Ishikawa (cell line): ENCODE measurements at regions not wholly inside any gene's neighbourhood (a gene's known extent, or its start where the extent isn't known, plus 50 kb on each side); places are given as distances from the start of the nearest gene placed in this dataset.

Source experiments
- CEBPB ChIP-seq: IDR thresholded peaks from 2 replicates; pipeline ENCODE4 v1.6.1; 2012
- CREB1 ChIP-seq: IDR thresholded peaks from 2 replicates; pipeline ENCODE4 v1.6.1; 2012; ENCODE audit warnings: low read depth
- EGR1 ChIP-seq: IDR thresholded peaks from 2 replicates; pipeline ENCODE4 v1.6.1; 2012
- EP300 ChIP-seq: IDR thresholded peaks from 2 replicates; pipeline ENCODE4 v1.6.1; 2012; ENCODE audit warnings: borderline replicate concordance
- FOXM1 ChIP-seq: IDR thresholded peaks from 2 replicates; pipeline ENCODE4 v1.6.1; 2012; ENCODE audit warnings: low read depth, borderline replicate concordance
- NFIC ChIP-seq: IDR thresholded peaks from 2 replicates; pipeline ENCODE4 v1.6.1; 2012
- RAD21 ChIP-seq: IDR thresholded peaks from 2 replicates; pipeline ENCODE4 v1.6.1; 2012; ENCODE audit warnings: low read depth
- TAF1 ChIP-seq: IDR thresholded peaks from 2 replicates; pipeline ENCODE4 v1.6.1; 2012; ENCODE audit warnings: low read depth, mild to moderate bottlenecking
- TCF12 ChIP-seq: IDR thresholded peaks from 2 replicates; pipeline ENCODE4 v1.6.1; 2012; ENCODE audit warnings: low read depth
- TEAD4 ChIP-seq: IDR thresholded peaks from 2 replicates; pipeline ENCODE4 v1.6.1; 2012
- YY1 ChIP-seq: IDR thresholded peaks from 2 replicates; pipeline ENCODE4 v1.6.1; 2012; ENCODE audit warnings: low read depth
- ZBTB7A ChIP-seq: IDR thresholded peaks from 2 replicates; pipeline ENCODE4 v1.6.1; 2012; ENCODE audit warnings: low read depth
- TF ChIP-seq, protein P1 (sequence below): IDR thresholded peaks from 2 replicates; pipeline ENCODE4 v1.6.1; 2012
- TF ChIP-seq, protein P2 (sequence below): IDR thresholded peaks from 2 replicates; pipeline ENCODE4 v1.6.1; 2012; ENCODE audit warnings: low read depth, mild to moderate bottlenecking
- TF ChIP-seq, protein P3 (sequence below): IDR thresholded peaks from 2 replicates; pipeline ENCODE4 v1.6.1; 2012

DNA sequence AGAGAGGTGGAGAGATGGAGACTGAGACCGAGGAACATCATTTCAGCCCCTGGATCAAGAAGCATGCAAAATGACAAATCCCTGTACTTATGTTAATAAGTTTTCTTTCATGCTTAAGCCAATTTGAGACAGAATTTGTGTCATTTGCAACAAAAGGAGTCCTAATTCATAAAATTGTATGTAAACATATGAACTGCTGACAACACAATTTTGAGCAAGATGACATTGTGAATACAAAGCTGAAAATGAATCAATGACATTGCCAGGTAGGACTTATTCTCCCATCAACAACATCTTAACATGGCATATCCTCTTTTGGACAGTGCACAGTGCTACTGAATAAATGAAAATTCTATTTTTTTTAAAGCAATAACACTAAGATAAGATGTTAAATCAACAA, 264.0 kb downstream of the WDR11 start:
- TF ChIP-seq TEAD4 (no peak), FOXM1 (no peak), NFIC (no peak), ZBTB7A (no peak)
- TF ChIP-seq, protein P1, sequence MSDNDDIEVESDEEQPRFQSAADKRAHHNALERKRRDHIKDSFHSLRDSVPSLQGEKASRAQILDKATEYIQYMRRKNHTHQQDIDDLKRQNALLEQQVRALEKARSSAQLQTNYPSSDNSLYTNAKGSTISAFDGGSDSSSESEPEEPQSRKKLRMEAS, result no peak

DNA sequence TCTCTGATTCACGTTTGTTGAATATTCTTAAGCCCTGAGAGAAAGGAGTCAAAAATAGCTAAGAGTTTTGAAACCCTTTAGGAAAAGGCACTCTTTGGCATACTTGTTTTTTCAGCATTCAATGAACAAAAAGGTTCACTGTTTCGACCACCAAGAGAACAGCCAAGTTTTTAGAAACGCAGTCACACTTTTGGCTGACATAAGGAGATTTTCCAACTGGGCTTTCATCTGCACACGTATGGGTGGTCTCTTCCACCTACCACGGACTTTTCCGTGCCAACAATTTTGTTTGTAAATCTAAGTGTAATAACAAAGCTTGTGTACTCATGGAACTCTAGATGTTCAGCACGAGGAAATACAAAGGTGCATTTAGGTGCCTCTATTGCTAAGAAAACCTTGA, 270.3 kb downstream of the WDR11 start:
- TF ChIP-seq EGR1 (no peak), CREB1 (no peak), CEBPB (no peak), ZBTB7A (no peak), FOXM1 (no peak), YY1 (no peak), NFIC (no peak), TEAD4 (no peak), TAF1 (no peak), TCF12 (no peak)
- TF ChIP-seq, protein P2, sequence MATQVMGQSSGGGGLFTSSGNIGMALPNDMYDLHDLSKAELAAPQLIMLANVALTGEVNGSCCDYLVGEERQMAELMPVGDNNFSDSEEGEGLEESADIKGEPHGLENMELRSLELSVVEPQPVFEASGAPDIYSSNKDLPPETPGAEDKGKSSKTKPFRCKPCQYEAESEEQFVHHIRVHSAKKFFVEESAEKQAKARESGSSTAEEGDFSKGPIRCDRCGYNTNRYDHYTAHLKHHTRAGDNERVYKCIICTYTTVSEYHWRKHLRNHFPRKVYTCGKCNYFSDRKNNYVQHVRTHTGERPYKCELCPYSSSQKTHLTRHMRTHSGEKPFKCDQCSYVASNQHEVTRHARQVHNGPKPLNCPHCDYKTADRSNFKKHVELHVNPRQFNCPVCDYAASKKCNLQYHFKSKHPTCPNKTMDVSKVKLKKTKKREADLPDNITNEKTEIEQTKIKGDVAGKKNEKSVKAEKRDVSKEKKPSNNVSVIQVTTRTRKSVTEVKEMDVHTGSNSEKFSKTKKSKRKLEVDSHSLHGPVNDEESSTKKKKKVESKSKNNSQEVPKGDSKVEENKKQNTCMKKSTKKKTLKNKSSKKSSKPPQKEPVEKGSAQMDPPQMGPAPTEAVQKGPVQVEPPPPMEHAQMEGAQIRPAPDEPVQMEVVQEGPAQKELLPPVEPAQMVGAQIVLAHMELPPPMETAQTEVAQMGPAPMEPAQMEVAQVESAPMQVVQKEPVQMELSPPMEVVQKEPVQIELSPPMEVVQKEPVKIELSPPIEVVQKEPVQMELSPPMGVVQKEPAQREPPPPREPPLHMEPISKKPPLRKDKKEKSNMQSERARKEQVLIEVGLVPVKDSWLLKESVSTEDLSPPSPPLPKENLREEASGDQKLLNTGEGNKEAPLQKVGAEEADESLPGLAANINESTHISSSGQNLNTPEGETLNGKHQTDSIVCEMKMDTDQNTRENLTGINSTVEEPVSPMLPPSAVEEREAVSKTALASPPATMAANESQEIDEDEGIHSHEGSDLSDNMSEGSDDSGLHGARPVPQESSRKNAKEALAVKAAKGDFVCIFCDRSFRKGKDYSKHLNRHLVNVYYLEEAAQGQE, result no peak

DNA sequence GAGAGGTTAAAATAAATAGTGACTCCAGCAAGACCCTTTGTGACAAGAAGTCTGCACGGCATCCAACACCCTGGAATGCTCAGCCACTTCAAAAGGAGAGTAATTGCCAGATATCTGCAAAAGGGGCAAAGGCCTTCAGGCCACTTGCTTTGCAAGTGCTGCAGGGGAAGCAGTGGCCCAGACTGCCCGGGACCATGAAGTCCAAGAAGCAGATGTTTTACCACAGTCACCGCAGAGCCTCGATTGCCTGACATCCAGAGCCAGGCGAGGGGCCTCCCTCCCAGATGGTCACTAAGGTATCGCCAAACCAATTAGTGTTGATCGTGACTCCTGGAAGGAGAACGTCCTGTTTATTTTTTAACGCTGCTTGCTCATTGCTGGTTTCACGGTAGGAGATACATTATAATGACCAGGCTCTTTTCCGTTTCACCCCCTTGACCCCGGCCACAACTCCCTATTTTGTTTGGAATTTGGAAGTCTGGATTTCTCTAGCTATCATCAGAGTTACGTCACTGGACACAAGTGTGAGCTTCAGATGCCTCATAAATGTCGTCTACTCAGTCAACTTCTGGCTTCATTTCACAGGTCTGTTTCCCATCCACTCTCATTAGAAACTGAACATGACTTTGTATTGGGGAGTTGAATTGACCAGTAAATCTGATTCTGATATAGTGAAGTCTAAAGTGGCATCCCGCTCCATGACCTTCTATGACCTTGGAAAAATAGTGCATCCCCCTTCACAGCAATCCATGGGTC, 276.2 kb downstream of the WDR11 start:
- TF ChIP-seq FOXM1 (no peak), CEBPB (no peak), TAF1 (no peak), ZBTB7A (no peak), EGR1 (no peak), RAD21 (no peak), TCF12 (no peak), NFIC (no peak), YY1 (no peak), TEAD4 (no peak)
- TF ChIP-seq, protein P3, sequence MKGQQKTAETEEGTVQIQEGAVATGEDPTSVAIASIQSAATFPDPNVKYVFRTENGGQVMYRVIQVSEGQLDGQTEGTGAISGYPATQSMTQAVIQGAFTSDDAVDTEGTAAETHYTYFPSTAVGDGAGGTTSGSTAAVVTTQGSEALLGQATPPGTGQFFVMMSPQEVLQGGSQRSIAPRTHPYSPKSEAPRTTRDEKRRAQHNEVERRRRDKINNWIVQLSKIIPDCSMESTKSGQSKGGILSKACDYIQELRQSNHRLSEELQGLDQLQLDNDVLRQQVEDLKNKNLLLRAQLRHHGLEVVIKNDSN, result no peak
- TF ChIP-seq, protein P2, result no peak

DNA sequence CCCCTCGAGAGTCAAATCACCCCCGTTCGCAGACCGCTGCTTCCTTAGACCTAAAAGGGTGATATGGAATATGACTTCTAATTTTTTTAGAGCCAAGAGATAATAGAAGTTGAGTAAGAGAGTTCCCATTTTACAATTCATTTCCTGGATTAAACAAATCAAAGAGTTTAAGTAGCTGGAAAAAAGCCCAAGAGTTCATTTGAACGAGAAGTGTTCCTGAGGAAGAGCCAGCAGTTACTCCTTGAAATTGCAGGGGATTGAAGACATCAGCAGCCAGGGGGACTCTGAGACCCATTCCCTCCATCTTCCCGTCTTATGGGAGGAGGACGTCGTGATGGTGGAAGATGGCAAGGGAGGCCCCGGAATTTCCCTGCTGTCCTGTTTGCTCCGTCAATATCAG, 277.0 kb downstream of the WDR11 start:
- TF ChIP-seq TCF12, result no peak
- TF ChIP-seq, protein P2, result no peak
- TF ChIP-seq YY1, result no peak
- TF ChIP-seq NFIC, result no peak
- TF ChIP-seq TAF1, result no peak
- TF ChIP-seq CEBPB, result no peak
- TF ChIP-seq RAD21, result no peak
- no peak for TF ChIP-seq EP300
- TF ChIP-seq TEAD4, result no peak
- TF ChIP-seq FOXM1, result no peak
- TF ChIP-seq, protein P1, result no peak
- no peak for TF ChIP-seq ZBTB7A
- TF ChIP-seq EGR1, result no peak
- TF ChIP-seq CREB1, result no peak
- TF ChIP-seq, protein P3, result no peak

DNA sequence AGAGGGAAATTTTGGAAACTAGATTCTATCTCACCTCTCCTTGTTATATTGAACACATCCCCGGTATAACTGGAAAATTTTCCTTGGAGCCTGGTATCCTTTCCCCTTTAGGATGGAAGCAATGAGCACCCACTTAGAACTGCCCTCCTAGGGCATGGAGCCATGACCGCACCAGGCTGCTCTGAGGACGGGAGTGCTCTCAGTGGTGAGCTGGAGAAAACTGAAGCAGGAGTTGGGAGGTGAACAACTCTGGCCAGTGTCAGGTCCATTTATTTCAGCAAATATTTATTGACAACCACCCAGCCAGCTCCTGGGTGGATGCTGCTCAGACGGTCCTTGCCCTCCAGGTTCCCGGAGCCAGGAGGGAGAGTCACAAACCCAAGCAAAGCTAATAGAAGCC, 278.1 kb downstream of the WDR11 start:
- TF ChIP-seq, protein P2, result no peak
- no peak for TF ChIP-seq FOXM1
- TF ChIP-seq CREB1, result no peak
- TF ChIP-seq TEAD4, result no peak
- no peak for TF ChIP-seq YY1
- TF ChIP-seq, protein P3, result no peak
- no peak for TF ChIP-seq TAF1
- no peak for TF ChIP-seq TCF12
- TF ChIP-seq RAD21, result no peak
- no peak for TF ChIP-seq NFIC
- no peak for TF ChIP-seq ZBTB7A
- TF ChIP-seq EP300, result no peak
- no peak for TF ChIP-seq CEBPB
- no peak for TF ChIP-seq EGR1
- TF ChIP-seq, protein P1, result no peak
